B cell (primary cell): ENCODE measurements at regions not wholly inside any gene's neighbourhood (a gene's known extent, or its start where the extent isn't known, plus 50 kb on each side); places are given as distances from the start of the nearest gene placed in this dataset.

Experiments
- ATAC-seq: fragments of 200-7000 bp; cut with Tn5 transposase; one replicate; pipeline ENCODE4 v1.10.0; 2021; ENCODE audit warnings: low read depth, mild to moderate bottlenecking, moderate number of reproducible peaks, moderate library complexity
- CTCF ChIA-PET: fragments of 350-600 bp; sonication (Branson Sonifier 250); formaldehyde crosslinking; loops from one replicate; lab custom pipeline; 2021; ENCODE audit warnings: antibody characterized with exemption, inconsistent platforms; lab: Charles Lee
- POLR2A ChIA-PET: fragments of 350-600 bp; sonication (Branson Sonifier 250); formaldehyde crosslinking; loops from one replicate; lab custom pipeline; 2021; ENCODE audit warnings: antibody characterized with exemption; lab: Charles Lee
- DNase-seq: peaks from one replicate; pipeline ENCODE4 v3.0.0; 2013
- H2AFZ ChIP-seq: 2 replicates; pipeline ENCODE4 v1.6.1; 2012; ENCODE audit warnings: mild to moderate bottlenecking, low read depth, low read length; ENCODE audit not compliant: insufficient read depth, poor library complexity, severe bottlenecking
- H3K27ac ChIP-seq, 2 donors: 1 replicate in 1 of 2; 2 replicates in 1 of 2; pipeline ENCODE4 v1.5.1; 2012 to 2013; ENCODE audit warnings: low read length in 2 of 2, mild to moderate bottlenecking in 2 of 2, moderate library complexity in 1 of 2
- H3K27me3 ChIP-seq, 4 experiments: fragments of 200-600 bp in 1 of 4; sonication (generic) in 1 of 4; replicated peaks in 1 of 4; 1 replicate in 2 of 4; 2 replicates in 2 of 4; pipeline versions ENCODE4 v1.6.1 to v1.7.0; 2013 to 2016; ENCODE audit warnings: low read length in 3 of 4, mild to moderate bottlenecking in 2 of 4, mixed read lengths in 1 of 4, moderate library complexity in 1 of 4; ENCODE audit not compliant: insufficient read depth in 4 of 4, control insufficient read depth in 3 of 4; ENCODE audit errors: control extremely low read depth in 1 of 4
- H3K36me3 ChIP-seq, 2 experiments: replicated peaks in 1 of 2; 1 replicate in 1 of 2; 2 replicates in 1 of 2; pipeline versions ENCODE4 v1.6.1 to v1.7.1; 2013; ENCODE audit warnings: low read length in 1 of 2; ENCODE audit not compliant: insufficient read depth in 2 of 2, control insufficient read depth in 1 of 2; ENCODE audit errors: control extremely low read depth in 1 of 2, extremely low read depth in 1 of 2
- H3K4me1 ChIP-seq, 2 donors: fragments of 200-600 bp in 1 of 2; sonication (generic) in 1 of 2; 1 replicate in 1 of 2; 2 replicates in 1 of 2; pipeline versions ENCODE4 v1.5.1 to v1.6.1; 2013 to 2017; ENCODE audit warnings: low read length in 2 of 2; ENCODE audit not compliant: control insufficient read depth in 2 of 2, insufficient read depth in 2 of 2
- H3K4me2 ChIP-seq: replicated peaks from 2 replicates; pipeline ENCODE3; 2012; ENCODE audit warnings: mild to moderate bottlenecking, low read depth, low read length; ENCODE audit not compliant: poor library complexity, severe bottlenecking
- H3K4me3 ChIP-seq, 5 experiments: fragments of 200-600 bp in 1 of 5; sonication (generic) in 1 of 5; 1 replicate in 3 of 5; 2 replicates in 2 of 5; pipeline versions ENCODE4 v1.5.1 to v1.7.0; 2011 to 2016; ENCODE audit warnings: low read length in 4 of 5, mild to moderate bottlenecking in 4 of 5, low read depth in 2 of 5, control low read depth in 1 of 5, moderate library complexity in 1 of 5; ENCODE audit not compliant: insufficient read depth in 1 of 5; ENCODE audit errors: control extremely low read depth in 1 of 5, extremely low read depth in 1 of 5
- H3K79me2 ChIP-seq: fragments of 200-600 bp; sonication (generic); one replicate; pipeline ENCODE4 v1.6.0; 2016; ENCODE audit warnings: low read length; ENCODE audit not compliant: control insufficient read depth, insufficient read depth
- H3K9ac ChIP-seq: fragments of 200-600 bp; sonication (generic); 2 replicates; pipeline ENCODE4 v1.6.1; 2017; ENCODE audit warnings: mild to moderate bottlenecking, low read length, moderate library complexity
- H3K9me3 ChIP-seq, 3 donors: one replicate each; pipeline versions ENCODE4 v1.6.1 to v1.7.1; 2013; ENCODE audit warnings: low read length in 2 of 3; ENCODE audit not compliant: control insufficient read depth in 2 of 3, insufficient read depth in 1 of 3; ENCODE audit errors: control extremely low read depth in 1 of 3
- H4K20me1 ChIP-seq: 2 replicates; pipeline ENCODE4 v1.6.0; 2012; ENCODE audit warnings: mild to moderate bottlenecking, low read length; ENCODE audit not compliant: insufficient read depth, control insufficient read depth, poor library complexity, severe bottlenecking
- H3K27ac Mint-ChIP-seq: one replicate; pipeline ENCODE4 v1.8.0; 2021; ENCODE audit warnings: mixed read lengths
- H3K27me3 Mint-ChIP-seq: one replicate; pipeline ENCODE4 v1.8.0; 2021; ENCODE audit warnings: mixed read lengths
- H3K4me1 Mint-ChIP-seq: one replicate; pipeline ENCODE4 v1.8.0; 2021; ENCODE audit warnings: mixed read lengths
- H3K4me3 Mint-ChIP-seq: one replicate; pipeline ENCODE4 v1.8.0; 2021; ENCODE audit warnings: mixed read lengths
- H3K9me3 Mint-ChIP-seq: one replicate; pipeline ENCODE4 v1.8.0; 2022; ENCODE audit warnings: mixed read lengths; ENCODE audit not compliant: insufficient read depth
- EZH2 ChIP-seq: IDR thresholded peaks from 2 replicates; pipeline ENCODE4 v1.6.1; 2012; ENCODE audit warnings: borderline replicate concordance, low read depth, mild to moderate bottlenecking, moderate library complexity, low read length; ENCODE audit not compliant: insufficient read depth, poor library complexity, severe bottlenecking
- WGBS: methylation state at CpG from one replicate; pipeline ENCODE4 v1.1.5; 2013; ENCODE audit warnings: missing lambda C conversion rate; ENCODE audit not compliant: insufficient coverage; 5-methylcytosine and 5-hydroxymethylcytosine counted together
- intact Hi-C: fragments of 100-400 bp; cut with micrococcal nuclease; formaldehyde crosslinking; loops from one replicate; pipeline ENCODE4 v1.10.0; 2022
- TF ChIP-seq, protein P1 (sequence below): fragments of 200-600 bp; IDR thresholded peaks from one replicate; pipeline ENCODE4 v1.8.0; 2022; ENCODE audit warnings: antibody characterized with exemption, mild to moderate bottlenecking

DNA sequence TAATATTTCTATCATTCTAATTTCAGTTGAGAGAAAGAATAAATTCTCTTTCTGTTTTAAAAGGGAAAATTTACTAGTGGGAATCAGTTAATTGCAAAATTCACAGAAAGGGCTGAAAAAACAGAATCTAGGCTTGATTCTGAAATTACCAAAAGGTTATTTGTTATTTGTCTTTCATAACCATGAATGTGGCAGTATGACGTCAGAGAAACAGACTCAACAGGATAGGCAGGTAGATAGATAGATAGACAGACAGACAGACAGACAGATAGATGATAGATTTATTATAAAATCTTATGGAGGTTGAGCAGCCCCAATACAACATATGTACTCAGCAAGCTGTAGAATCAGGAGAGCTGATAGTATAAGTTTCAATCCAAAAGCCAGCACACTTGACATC, 311.0 kb downstream of the ADAM29 start:
- no peak overlapping the region for H3K9ac ChIP-seq
- Mint-ChIP-seq H3K4me1 (no peaks in the 10 kb centered on the region), H3K4me3 (no peak overlapping the region), H3K27ac (no peak overlapping the region), H3K27me3 (no peaks in the 10 kb centered on the region), H3K9me3 (no peaks in the 10 kb centered on the region)
- WGBS = no CpG with 5 or more reads among the region's 1 CpG
- no peaks in the 10 kb centered on the region for H3K27me3 ChIP-seq
- ChIA-PET CTCF (no interaction called here), POLR2A (no interaction called here)
- intact Hi-C loops = no loop called here
- no peaks in the 10 kb centered on the region for H4K20me1 ChIP-seq
- no peaks in the 10 kb centered on the region for H3K79me2 ChIP-seq
- no peak for DNase-seq
- no peak overlapping the region for H2AFZ ChIP-seq
- H3K36me3 ChIP-seq = no peaks in the 10 kb centered on the region
- no peak overlapping the region for H3K27ac ChIP-seq
- H3K4me3 ChIP-seq = no peak overlapping the region
- no peak overlapping the region for H3K4me2 ChIP-seq
- no peaks in the 10 kb centered on the region for H3K9me3 ChIP-seq
- H3K4me1 ChIP-seq = no peaks in the 10 kb centered on the region
- no peak for ATAC-seq
- TF ChIP-seq, protein P1, sequence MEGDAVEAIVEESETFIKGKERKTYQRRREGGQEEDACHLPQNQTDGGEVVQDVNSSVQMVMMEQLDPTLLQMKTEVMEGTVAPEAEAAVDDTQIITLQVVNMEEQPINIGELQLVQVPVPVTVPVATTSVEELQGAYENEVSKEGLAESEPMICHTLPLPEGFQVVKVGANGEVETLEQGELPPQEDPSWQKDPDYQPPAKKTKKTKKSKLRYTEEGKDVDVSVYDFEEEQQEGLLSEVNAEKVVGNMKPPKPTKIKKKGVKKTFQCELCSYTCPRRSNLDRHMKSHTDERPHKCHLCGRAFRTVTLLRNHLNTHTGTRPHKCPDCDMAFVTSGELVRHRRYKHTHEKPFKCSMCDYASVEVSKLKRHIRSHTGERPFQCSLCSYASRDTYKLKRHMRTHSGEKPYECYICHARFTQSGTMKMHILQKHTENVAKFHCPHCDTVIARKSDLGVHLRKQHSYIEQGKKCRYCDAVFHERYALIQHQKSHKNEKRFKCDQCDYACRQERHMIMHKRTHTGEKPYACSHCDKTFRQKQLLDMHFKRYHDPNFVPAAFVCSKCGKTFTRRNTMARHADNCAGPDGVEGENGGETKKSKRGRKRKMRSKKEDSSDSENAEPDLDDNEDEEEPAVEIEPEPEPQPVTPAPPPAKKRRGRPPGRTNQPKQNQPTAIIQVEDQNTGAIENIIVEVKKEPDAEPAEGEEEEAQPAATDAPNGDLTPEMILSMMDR = no peak

GRCh38 chr4:175234162-175234561, 316.0 kb downstream of the ADAM29 start:
- ATAC-seq = no peak

More at GRCh38 chr4:175234162-175234561, 316.0 kb downstream of the ADAM29 start:
- Mint-ChIP-seq H3K9me3 (no peaks in the 10 kb centered on the region), H3K27me3 (no peaks in the 10 kb centered on the region), H3K4me1 (no peaks in the 10 kb centered on the region), H3K4me3 (no peak overlapping the region), H3K27ac (no peak overlapping the region)
- H3K9me3 ChIP-seq = peaks cover 0 to 7% (median 0%) of the 10 kb centered on the region in 3 donors
- H2AFZ ChIP-seq = no peak overlapping the region
- H4K20me1 ChIP-seq = no peaks in the 10 kb centered on the region
- no peaks in the 10 kb centered on the region for H3K36me3 ChIP-seq
- DNase-seq = no peak
- CTCF ChIA-PET = no interaction called here
- no peaks in the 10 kb centered on the region for H3K27me3 ChIP-seq
- WGBS = no CpG with 5 or more reads among the region's 2 CpGs
- no peak for TF ChIP-seq EZH2
- TF ChIP-seq, protein P1 = no peak
- no peaks in the 10 kb centered on the region for H3K79me2 ChIP-seq
- H3K4me2 ChIP-seq = no peak overlapping the region
- H3K27ac ChIP-seq = no peak overlapping the region
- H3K4me1 ChIP-seq = no peaks in the 10 kb centered on the region
- POLR2A ChIA-PET = no interaction called here
- intact Hi-C loops = no loop called here
- no peak overlapping the region for H3K4me3 ChIP-seq
- no peak overlapping the region for H3K9ac ChIP-seq
